Ovary (tissue), 3 donors: ENCODE measurements at regions not wholly inside any gene's neighbourhood (a gene's known extent, or its start where the extent isn't known, plus 50 kb on each side); places are given as distances from the start of the nearest gene placed in this dataset.

Experiments
- CTCF ChIP-seq, 3 donors: fragments of 450-650 bp in 2 of 3; fragments of 200-600 bp in 1 of 3; IDR thresholded peaks; one replicate each; pipeline versions ENCODE4 v1.5.1 to v1.8.0; 2016 to 2022; ENCODE audit warnings: antibody characterized with exemption in 3 of 3, mild to moderate bottlenecking in 1 of 3
- POLR2A ChIP-seq: fragments of 450-650 bp; IDR thresholded peaks from one replicate; pipeline ENCODE4 v1.6.1; 2017; ENCODE audit warnings: antibody characterized with exemption, mild to moderate bottlenecking, moderate library complexity
- donor health status: DM: no; HTN: no; CAD: no.

- TF ChIP-seq CTCF (IDR thresholded peaks at IDR 0.05), result no peak
- TF ChIP-seq POLR2A, result no peak
Observed at GRCh38 chr9:117612317-117612716, 91.9 kb upstream of the TLR4 start.
